Glutamatergic neuron (in vitro differentiated cells): ENCODE measurements at regions not wholly inside any gene's neighbourhood (a gene's known extent, or its start where the extent isn't known, plus 50 kb on each side); places are given as distances from the start of the nearest gene placed in this dataset.

Source experiments
- DNase-seq: peaks from one replicate; pipeline ENCODE4 v3.0.0; 2022
- H3K27ac Mint-ChIP-seq: one replicate; pipeline ENCODE4 v1.8.0; 2020; ENCODE audit warnings: mild to moderate bottlenecking, mixed read lengths, inconsistent platforms; ENCODE audit not compliant: unreplicated experiment
- H3K27me3 Mint-ChIP-seq: one replicate; pipeline ENCODE4 v1.8.0; 2020; ENCODE audit warnings: mild to moderate bottlenecking, moderate library complexity, mixed read lengths, inconsistent platforms; ENCODE audit not compliant: unreplicated experiment
- H3K36me3 Mint-ChIP-seq: one replicate; pipeline ENCODE4 v1.8.0; 2020; ENCODE audit warnings: mild to moderate bottlenecking, mixed read lengths, inconsistent platforms; ENCODE audit not compliant: unreplicated experiment
- H3K4me1 Mint-ChIP-seq: one replicate; pipeline ENCODE4 v1.8.0; 2020; ENCODE audit warnings: mild to moderate bottlenecking, low read depth, mixed read lengths, inconsistent platforms; ENCODE audit not compliant: unreplicated experiment
- H3K4me3 Mint-ChIP-seq: one replicate; pipeline ENCODE4 v1.8.0; 2020; ENCODE audit warnings: mild to moderate bottlenecking, mixed read lengths, inconsistent platforms; ENCODE audit not compliant: unreplicated experiment
- H3K9me3 Mint-ChIP-seq: one replicate; pipeline ENCODE4 v1.8.0; 2020; ENCODE audit warnings: mild to moderate bottlenecking, moderate library complexity, mixed read lengths, inconsistent platforms; ENCODE audit not compliant: unreplicated experiment
- TF ChIP-seq, protein P1 (sequence below): fragments of 200-600 bp; sonication (generic); IDR thresholded peaks from one replicate; pipeline ENCODE4 v1.5.0; 2021; ENCODE audit not compliant: partially characterized antibody, unreplicated experiment

DNA sequence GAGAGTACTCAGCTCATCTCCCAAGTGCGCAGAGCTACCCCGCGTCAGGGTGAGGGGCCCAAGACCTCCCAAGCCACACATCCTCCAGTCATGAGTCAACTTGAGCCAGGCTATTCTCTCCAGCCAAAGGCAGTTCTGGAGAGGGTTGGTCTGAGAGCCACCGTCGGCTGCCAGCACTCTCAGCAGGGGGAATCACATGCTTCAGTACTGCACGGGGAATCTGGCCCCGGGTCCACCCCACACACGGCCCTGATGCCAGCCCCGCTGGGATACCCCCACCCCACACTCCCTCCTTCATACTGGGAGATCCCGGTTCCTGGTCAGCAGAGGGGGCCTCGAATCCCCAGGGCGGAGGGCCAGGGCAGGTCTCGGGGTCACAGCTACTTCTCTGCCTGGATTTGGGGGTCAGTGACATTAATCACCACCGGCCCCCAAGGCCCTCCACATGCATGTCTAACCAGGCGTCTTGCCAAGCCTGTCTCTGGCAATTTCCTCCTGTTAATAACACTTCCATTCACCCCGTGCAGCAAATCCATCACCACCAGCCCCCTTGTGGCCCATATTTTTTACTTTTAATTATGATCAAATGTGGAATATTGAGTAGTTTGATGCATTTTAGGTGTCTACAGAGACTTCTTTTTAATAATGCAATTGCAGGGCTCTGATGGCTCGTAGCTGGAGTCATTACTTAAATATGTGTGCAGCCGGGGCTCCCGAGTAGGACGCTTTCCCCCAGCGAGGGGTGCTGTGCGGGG, 102.9 kb upstream of the PPP1R26 start:
- Mint-ChIP-seq H3K36me3 (peaks cover 6% of the 10 kb centered on the region), H3K4me1 (peaks cover 8% of the 10 kb centered on the region), H3K9me3 (peaks cover 11% of the 10 kb centered on the region), H3K27ac (no peak overlapping the region), H3K4me3 (no peak overlapping the region), H3K27me3 (peaks cover 13% of the 10 kb centered on the region)
- TF ChIP-seq, protein P1, sequence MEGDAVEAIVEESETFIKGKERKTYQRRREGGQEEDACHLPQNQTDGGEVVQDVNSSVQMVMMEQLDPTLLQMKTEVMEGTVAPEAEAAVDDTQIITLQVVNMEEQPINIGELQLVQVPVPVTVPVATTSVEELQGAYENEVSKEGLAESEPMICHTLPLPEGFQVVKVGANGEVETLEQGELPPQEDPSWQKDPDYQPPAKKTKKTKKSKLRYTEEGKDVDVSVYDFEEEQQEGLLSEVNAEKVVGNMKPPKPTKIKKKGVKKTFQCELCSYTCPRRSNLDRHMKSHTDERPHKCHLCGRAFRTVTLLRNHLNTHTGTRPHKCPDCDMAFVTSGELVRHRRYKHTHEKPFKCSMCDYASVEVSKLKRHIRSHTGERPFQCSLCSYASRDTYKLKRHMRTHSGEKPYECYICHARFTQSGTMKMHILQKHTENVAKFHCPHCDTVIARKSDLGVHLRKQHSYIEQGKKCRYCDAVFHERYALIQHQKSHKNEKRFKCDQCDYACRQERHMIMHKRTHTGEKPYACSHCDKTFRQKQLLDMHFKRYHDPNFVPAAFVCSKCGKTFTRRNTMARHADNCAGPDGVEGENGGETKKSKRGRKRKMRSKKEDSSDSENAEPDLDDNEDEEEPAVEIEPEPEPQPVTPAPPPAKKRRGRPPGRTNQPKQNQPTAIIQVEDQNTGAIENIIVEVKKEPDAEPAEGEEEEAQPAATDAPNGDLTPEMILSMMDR: no peak
- DNase-seq: no peak

DNA sequence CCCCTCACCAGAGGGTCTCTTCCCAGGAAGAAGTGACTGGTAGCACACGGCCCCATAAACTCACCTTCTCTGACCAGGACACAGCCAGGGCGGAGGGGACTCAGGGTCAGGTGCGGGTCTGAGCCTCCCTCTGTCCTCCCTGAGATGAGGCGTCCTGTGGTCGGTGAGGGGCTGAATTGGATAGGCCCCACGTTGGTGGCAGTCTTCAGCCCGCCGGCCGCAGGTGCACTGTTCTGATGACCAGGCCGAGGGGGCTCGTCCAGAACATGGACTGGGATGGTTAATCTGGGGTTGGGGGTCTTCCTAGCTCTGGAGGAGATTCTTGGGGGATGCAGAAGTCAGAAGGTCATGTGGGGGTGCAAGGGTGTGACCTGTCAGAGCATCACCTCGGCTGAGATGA, 102.2 kb upstream of the PPP1R26 start:
- DNase-seq: no peak
- peaks cover 10% of the 10 kb centered on the region for H3K4me1 Mint-ChIP-seq
- peaks cover 13% of the 10 kb centered on the region for H3K9me3 Mint-ChIP-seq
- TF ChIP-seq, protein P1: no peak
- H3K36me3 Mint-ChIP-seq: peaks cover 6% of the 10 kb centered on the region
- no peak overlapping the region for H3K4me3 Mint-ChIP-seq
- no peak overlapping the region for H3K27ac Mint-ChIP-seq
- H3K27me3 Mint-ChIP-seq: peaks cover 14% of the 10 kb centered on the region

DNA sequence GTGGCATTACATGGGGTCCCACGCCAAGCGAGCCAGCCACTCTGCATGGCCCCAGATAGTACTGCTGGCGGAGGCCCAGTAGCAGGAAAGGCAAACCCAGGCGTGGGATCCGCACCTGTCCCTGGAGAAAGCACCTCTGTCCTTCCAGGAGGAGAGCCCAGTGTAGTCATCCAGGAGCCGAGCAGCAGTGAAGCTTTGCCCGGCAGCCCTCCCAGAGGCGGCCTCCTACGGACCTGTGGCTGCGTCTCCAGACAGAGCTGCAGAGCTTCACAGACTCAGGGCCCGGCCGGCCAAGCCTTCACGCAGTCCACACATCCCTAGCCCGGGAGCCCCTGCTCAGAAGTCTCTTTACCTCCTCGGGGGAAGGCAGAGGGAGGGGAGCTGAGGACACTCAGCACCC, 100.8 kb upstream of the PPP1R26 start:
- TF ChIP-seq, protein P1: no peak
- peaks cover 6% of the 10 kb centered on the region for H3K36me3 Mint-ChIP-seq
- peaks cover 10% of the 10 kb centered on the region for H3K4me1 Mint-ChIP-seq
- H3K9me3 Mint-ChIP-seq: peaks cover 13% of the 10 kb centered on the region
- DNase-seq: no peak
- H3K27ac Mint-ChIP-seq: no peak overlapping the region
- no peak overlapping the region for H3K4me3 Mint-ChIP-seq
- H3K27me3 Mint-ChIP-seq: peaks cover 19% of the 10 kb centered on the region

DNA sequence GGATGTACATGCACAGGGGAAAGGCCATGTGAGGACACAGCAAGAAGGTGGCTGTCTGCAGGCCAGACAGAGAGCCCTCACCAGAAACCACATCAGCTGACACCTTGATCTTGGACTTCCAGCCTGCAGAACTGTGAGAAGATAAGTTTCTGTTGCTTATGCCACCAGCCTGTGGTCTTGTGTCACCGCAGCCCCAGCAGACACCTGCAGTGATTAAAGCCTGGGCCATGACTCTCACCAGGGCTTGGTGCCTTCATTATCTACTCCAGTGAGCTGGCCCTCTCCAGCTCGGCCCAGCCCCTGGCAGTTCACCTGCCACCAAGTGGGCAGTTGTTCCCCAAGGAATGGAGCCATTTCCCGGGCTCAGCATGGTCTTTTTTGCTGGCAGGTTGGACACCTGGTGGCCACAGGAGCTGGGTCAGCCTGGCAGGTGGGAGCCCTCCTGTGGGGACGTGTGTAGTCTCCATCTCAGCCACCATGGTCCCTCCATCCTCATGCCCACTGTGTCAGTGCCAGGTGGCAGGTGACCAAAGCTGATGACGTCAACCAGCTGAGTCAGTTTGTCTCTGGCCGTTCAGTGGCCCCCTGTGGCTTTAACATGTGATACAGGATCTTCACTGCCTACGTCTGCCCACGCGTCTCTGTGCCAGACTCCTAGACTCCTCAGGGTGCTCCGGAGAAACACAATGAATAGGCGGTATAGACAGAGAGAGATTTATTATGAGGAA, 99.9 kb upstream of the PPP1R26 start:
- H3K4me3 Mint-ChIP-seq: no peak overlapping the region
- H3K27ac Mint-ChIP-seq: no peak overlapping the region
- peaks cover 9% of the 10 kb centered on the region for H3K9me3 Mint-ChIP-seq
- H3K4me1 Mint-ChIP-seq: peaks cover 6% of the 10 kb centered on the region
- TF ChIP-seq, protein P1: no peak
- peaks cover 16% of the 10 kb centered on the region for H3K27me3 Mint-ChIP-seq
- peaks cover 6% of the 10 kb centered on the region for H3K36me3 Mint-ChIP-seq
- DNase-seq: no peak
